GM12891 (cell line): ENCODE measurements at regions not wholly inside any gene's neighbourhood (a gene's known extent, or its start where the extent isn't known, plus 50 kb on each side); places are given as distances from the start of the nearest gene placed in this dataset.

Experiments
- SPI1 ChIP-seq: IDR thresholded peaks from 2 replicates; pipeline ENCODE4 v1.6.1; 2011; ENCODE audit warnings: low read depth, low read length, control low read depth
- TAF1 ChIP-seq: IDR thresholded peaks from 2 replicates; pipeline ENCODE4 v1.6.1; 2011; ENCODE audit warnings: low read depth, low read length, control low read depth

DNA sequence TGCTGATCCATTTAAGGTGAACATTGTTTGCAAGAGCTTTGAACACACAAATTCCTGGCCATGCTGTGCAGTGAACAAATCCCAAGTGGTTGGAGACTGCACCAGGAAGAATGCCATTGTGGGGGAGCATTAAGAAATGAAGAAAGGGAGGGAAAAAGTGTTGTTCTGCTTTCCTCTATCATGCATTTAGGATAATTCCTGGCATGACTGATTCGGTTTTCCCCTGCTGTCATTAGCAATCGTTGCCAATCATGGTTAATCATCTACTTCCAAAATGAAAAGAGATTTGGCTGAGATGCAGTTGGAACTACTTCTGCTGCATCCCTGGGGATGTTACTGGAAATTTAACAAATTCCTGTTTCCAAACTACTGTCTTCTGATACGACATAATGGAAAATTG is 73.7 kb upstream of the ZPLD1 start:
- TF ChIP-seq TAF1 (no peak), SPI1 (no peak)
